B cell (primary cell): ENCODE measurements at regions not wholly inside any gene's neighbourhood (a gene's known extent, or its start where the extent isn't known, plus 50 kb on each side); places are given as distances from the start of the nearest gene placed in this dataset.
A peak's percentile ranks its signal among the peaks of the same experiment; 100 is the strongest.

ENCODE experiments used
- ATAC-seq: fragments of 200-7000 bp; cut with Tn5 transposase; one replicate; pipeline ENCODE4 v1.10.0; 2021; ENCODE audit warnings: low read depth, mild to moderate bottlenecking, moderate number of reproducible peaks, moderate library complexity
- CTCF ChIA-PET: fragments of 350-600 bp; sonication (Branson Sonifier 250); formaldehyde crosslinking; loops from one replicate; lab custom pipeline; 2021; ENCODE audit warnings: antibody characterized with exemption, inconsistent platforms; lab: Charles Lee
- POLR2A ChIA-PET: fragments of 350-600 bp; sonication (Branson Sonifier 250); formaldehyde crosslinking; loops from one replicate; lab custom pipeline; 2021; ENCODE audit warnings: antibody characterized with exemption; lab: Charles Lee
- DNase-seq: peaks from one replicate; pipeline ENCODE4 v3.0.0; 2013
- H2AFZ ChIP-seq: 2 replicates; pipeline ENCODE4 v1.6.1; 2012; ENCODE audit warnings: mild to moderate bottlenecking, low read depth, low read length; ENCODE audit not compliant: insufficient read depth, poor library complexity, severe bottlenecking
- H3K27ac ChIP-seq, 2 donors: 1 replicate in 1 of 2; 2 replicates in 1 of 2; pipeline ENCODE4 v1.5.1; 2012 to 2013; ENCODE audit warnings: low read length in 2 of 2, mild to moderate bottlenecking in 2 of 2, moderate library complexity in 1 of 2
- H3K27me3 ChIP-seq, 4 experiments: fragments of 200-600 bp in 1 of 4; sonication (generic) in 1 of 4; replicated peaks in 1 of 4; 1 replicate in 2 of 4; 2 replicates in 2 of 4; pipeline versions ENCODE4 v1.6.1 to v1.7.0; 2013 to 2016; ENCODE audit warnings: low read length in 3 of 4, mild to moderate bottlenecking in 2 of 4, mixed read lengths in 1 of 4, moderate library complexity in 1 of 4; ENCODE audit not compliant: insufficient read depth in 4 of 4, control insufficient read depth in 3 of 4; ENCODE audit errors: control extremely low read depth in 1 of 4
- H3K36me3 ChIP-seq, 2 experiments: replicated peaks in 1 of 2; 1 replicate in 1 of 2; 2 replicates in 1 of 2; pipeline versions ENCODE4 v1.6.1 to v1.7.1; 2013; ENCODE audit warnings: low read length in 1 of 2; ENCODE audit not compliant: insufficient read depth in 2 of 2, control insufficient read depth in 1 of 2; ENCODE audit errors: control extremely low read depth in 1 of 2, extremely low read depth in 1 of 2
- H3K4me1 ChIP-seq, 2 donors: fragments of 200-600 bp in 1 of 2; sonication (generic) in 1 of 2; 1 replicate in 1 of 2; 2 replicates in 1 of 2; pipeline versions ENCODE4 v1.5.1 to v1.6.1; 2013 to 2017; ENCODE audit warnings: low read length in 2 of 2; ENCODE audit not compliant: control insufficient read depth in 2 of 2, insufficient read depth in 2 of 2
- H3K4me2 ChIP-seq: replicated peaks from 2 replicates; pipeline ENCODE3; 2012; ENCODE audit warnings: mild to moderate bottlenecking, low read depth, low read length; ENCODE audit not compliant: poor library complexity, severe bottlenecking
- H3K4me3 ChIP-seq, 5 experiments: fragments of 200-600 bp in 1 of 5; sonication (generic) in 1 of 5; 1 replicate in 3 of 5; 2 replicates in 2 of 5; pipeline versions ENCODE4 v1.5.1 to v1.7.0; 2011 to 2016; ENCODE audit warnings: low read length in 4 of 5, mild to moderate bottlenecking in 4 of 5, low read depth in 2 of 5, control low read depth in 1 of 5, moderate library complexity in 1 of 5; ENCODE audit not compliant: insufficient read depth in 1 of 5; ENCODE audit errors: control extremely low read depth in 1 of 5, extremely low read depth in 1 of 5
- H3K79me2 ChIP-seq: fragments of 200-600 bp; sonication (generic); one replicate; pipeline ENCODE4 v1.6.0; 2016; ENCODE audit warnings: low read length; ENCODE audit not compliant: control insufficient read depth, insufficient read depth
- H3K9ac ChIP-seq: fragments of 200-600 bp; sonication (generic); 2 replicates; pipeline ENCODE4 v1.6.1; 2017; ENCODE audit warnings: mild to moderate bottlenecking, low read length, moderate library complexity
- H3K9me3 ChIP-seq, 3 donors: one replicate each; pipeline versions ENCODE4 v1.6.1 to v1.7.1; 2013; ENCODE audit warnings: low read length in 2 of 3; ENCODE audit not compliant: control insufficient read depth in 2 of 3, insufficient read depth in 1 of 3; ENCODE audit errors: control extremely low read depth in 1 of 3
- H4K20me1 ChIP-seq: 2 replicates; pipeline ENCODE4 v1.6.0; 2012; ENCODE audit warnings: mild to moderate bottlenecking, low read length; ENCODE audit not compliant: insufficient read depth, control insufficient read depth, poor library complexity, severe bottlenecking
- H3K27ac Mint-ChIP-seq: one replicate; pipeline ENCODE4 v1.8.0; 2021; ENCODE audit warnings: mixed read lengths
- H3K27me3 Mint-ChIP-seq: one replicate; pipeline ENCODE4 v1.8.0; 2021; ENCODE audit warnings: mixed read lengths
- H3K4me1 Mint-ChIP-seq: one replicate; pipeline ENCODE4 v1.8.0; 2021; ENCODE audit warnings: mixed read lengths
- H3K4me3 Mint-ChIP-seq: one replicate; pipeline ENCODE4 v1.8.0; 2021; ENCODE audit warnings: mixed read lengths
- H3K9me3 Mint-ChIP-seq: one replicate; pipeline ENCODE4 v1.8.0; 2022; ENCODE audit warnings: mixed read lengths; ENCODE audit not compliant: insufficient read depth
- CTCF ChIP-seq: fragments of 200-600 bp; IDR thresholded peaks from one replicate; pipeline ENCODE4 v1.8.0; 2022; ENCODE audit warnings: antibody characterized with exemption, mild to moderate bottlenecking
- EZH2 ChIP-seq: IDR thresholded peaks from 2 replicates; pipeline ENCODE4 v1.6.1; 2012; ENCODE audit warnings: borderline replicate concordance, low read depth, mild to moderate bottlenecking, moderate library complexity, low read length; ENCODE audit not compliant: insufficient read depth, poor library complexity, severe bottlenecking
- WGBS: methylation state at CpG from one replicate; pipeline ENCODE4 v1.1.5; 2013; ENCODE audit warnings: missing lambda C conversion rate; ENCODE audit not compliant: insufficient coverage; 5-methylcytosine and 5-hydroxymethylcytosine counted together
- intact Hi-C: fragments of 100-400 bp; cut with micrococcal nuclease; formaldehyde crosslinking; loops from one replicate; pipeline ENCODE4 v1.10.0; 2022

- no peak overlapping the region for H3K4me3 ChIP-seq
Measured at GRCh38 chr1:80656014-80656636, 1144.6 kb upstream of the ADGRL2 start.

GRCh38 chr1:80646053-80646452 is 1154.7 kb upstream of the ADGRL2 start:
- DNase-seq (no peak), ATAC-seq (no peak)
- Mint-ChIP-seq H3K27me3 (no peaks in the 10 kb centered on the region), H3K9me3 (no peaks in the 10 kb centered on the region), H3K4me3 (no peak overlapping the region), H3K4me1 (peaks cover 12% of the 10 kb centered on the region), H3K27ac (no peak overlapping the region)
- Histone ChIP-seq H3K9ac (no peak overlapping the region), H4K20me1 (no peaks in the 10 kb centered on the region), H3K79me2 (no peaks in the 10 kb centered on the region), H3K4me1 (no peaks in the 10 kb centered on the region), H3K4me2 (no peak overlapping the region), H3K4me3 (no peak overlapping the region), H3K27me3 (no peaks in the 10 kb centered on the region), H3K9me3 (peaks cover 0 to 3% (median 0%) of the 10 kb centered on the region in 3 donors), H3K36me3 (peaks cover 0 to 4% of the 10 kb centered on the region in 2 experiments), H2AFZ (no peak overlapping the region), H3K27ac (no peak overlapping the region)
- CTCF ChIA-PET: no interaction called here
- TF ChIP-seq CTCF: no peak
- no peak for TF ChIP-seq EZH2
- no CpG with 5 or more reads among the region's 2 CpGs for WGBS
- intact Hi-C loops: no loop called here
- POLR2A ChIA-PET: no interaction called here

More at GRCh38 chr1:80656014-80656636, 1144.6 kb upstream of the ADGRL2 start:
- ATAC-seq (peak; percentile 43), DNase-seq (peak; percentile 16)
- peak overlapping the region; percentile 32 for H3K4me3 Mint-ChIP-seq
- H2AFZ ChIP-seq: no peak overlapping the region
- H3K27me3 ChIP-seq: no peaks in the 10 kb centered on the region
- H3K27ac ChIP-seq: no peak overlapping the region
- no peak for TF ChIP-seq EZH2
- no peak for TF ChIP-seq CTCF
- H3K9ac ChIP-seq: no peak overlapping the region
- peaks cover 0 to 5% (median 0%) of the 10 kb centered on the region in 3 donors for H3K9me3 ChIP-seq
- H3K79me2 ChIP-seq: no peaks in the 10 kb centered on the region
- POLR2A ChIA-PET: no interaction called here
- no CpG with 5 or more reads among the region's 1 CpG for WGBS
- H3K4me1 ChIP-seq: no peaks in the 10 kb centered on the region
- peaks cover 4% of the 10 kb centered on the region for H3K4me1 Mint-ChIP-seq
- no peaks in the 10 kb centered on the region for H3K9me3 Mint-ChIP-seq
- no peak overlapping the region for H3K4me2 ChIP-seq
- no peaks in the 10 kb centered on the region for H4K20me1 ChIP-seq
- CTCF ChIA-PET: no interaction called here
- no peaks in the 10 kb centered on the region for H3K27me3 Mint-ChIP-seq
- intact Hi-C loops: no loop called here
- H3K36me3 ChIP-seq: peaks cover 0 to 3% of the 10 kb centered on the region in 2 experiments
- H3K27ac Mint-ChIP-seq: no peak overlapping the region
